HepG2 (cell line): ENCODE measurements at regions not wholly inside any gene's neighbourhood (a gene's known extent, or its start where the extent isn't known, plus 50 kb on each side); places are given as distances from the start of the nearest gene placed in this dataset.

Source experiments
- ATAC-seq: fragments of 200-7000 bp; cut with Tn5 transposase; 3 replicates; pipeline ENCODE4 v1.9.1; 2020; ENCODE audit warnings: mild to moderate bottlenecking, moderate library complexity
- BruUV-seq: library from RNA; stranded (reverse); fragments of 400-500 nt; replicated peaks from 2 replicates; lab custom pipeline; 2021; lab: Mats Ljungman, UMichigan
- CTCF ChIA-PET: fragments of 300-600 bp; formaldehyde crosslinking; extraction: SDS; loops from one replicate; lab custom pipeline; 2021; ENCODE audit warnings: low total read pairs, inconsistent platforms, low intra/inter-chr PET ratio; lab: Yijun Ruan, JAX
- POLR2A ChIA-PET: fragments of 350-600 bp; sonication (Branson Sonifier 250); formaldehyde crosslinking; loops from one replicate; lab custom pipeline; 2020; ENCODE audit warnings: antibody characterized with exemption, inconsistent platforms; lab: Yijun Ruan, JAX
- DNase-seq: peaks from one replicate; pipeline ENCODE4 v3.0.0-alpha.2; 2015; ENCODE audit warnings: low spot score
- FAIRE-seq: peaks from 3 replicates; lab custom pipeline; 2011; peaks lifted over from hg19 to GRCh38; lab: Jason Lieb, UNC
- H2AFZ ChIP-seq: one replicate; pipeline ENCODE4 v1.6.1; 2011; ENCODE audit warnings: low read length, inconsistent platforms
- H3K27ac ChIP-seq: fragments of 300-600 bp; 3 replicates; pipeline ENCODE4 v1.8.0; 2011; ENCODE audit warnings: mixed run types, mild to moderate bottlenecking, mixed read lengths, low read length, inconsistent platforms; ENCODE audit not compliant: insufficient read depth; ENCODE audit errors: extremely low read length
- H3K27me3 ChIP-seq, 2 experiments: fragments of 200-600 bp in 1 of 2; 2 replicates in 1 of 2; 3 replicates in 1 of 2; pipeline versions ENCODE4 v1.6.0 to v1.8.0; 2011; ENCODE audit warnings: low read length in 2 of 2, mild to moderate bottlenecking in 2 of 2, moderate library complexity in 2 of 2, inconsistent platforms in 1 of 2; ENCODE audit not compliant: insufficient read depth in 2 of 2, control insufficient read depth in 1 of 2
- H3K36me3 ChIP-seq, 2 experiments: fragments of 200-600 bp in 1 of 2; replicated peaks in 1 of 2; 2 replicates in 1 of 2; 3 replicates in 1 of 2; pipeline versions ENCODE4 v1.5.1 to v1.8.0; 2011; ENCODE audit warnings: low read length in 2 of 2, inconsistent platforms in 1 of 2; ENCODE audit not compliant: insufficient read depth in 2 of 2, control insufficient read depth in 1 of 2
- H3K4me1 ChIP-seq: 2 replicates; pipeline ENCODE4 v1.5.1; 2012; ENCODE audit warnings: low read length, inconsistent platforms; ENCODE audit not compliant: insufficient read depth
- H3K4me2 ChIP-seq: 2 replicates; pipeline ENCODE4 v1.6.0; 2011; ENCODE audit warnings: low read depth, low read length, inconsistent platforms
- H3K4me3 ChIP-seq, 3 experiments: fragments of 200-600 bp in 1 of 3; sonication (generic), shearing (Covaris generic) in 1 of 3; replicated peaks in 1 of 3; 2 replicates each; pipeline ENCODE4 v1.5.1; 2011 to 2016; ENCODE audit warnings: low read length in 3 of 3, inconsistent platforms in 2 of 3, low read depth in 2 of 3, mild to moderate bottlenecking in 2 of 3, control low read depth in 1 of 3, mixed read lengths in 1 of 3; ENCODE audit not compliant: insufficient read depth in 1 of 3
- H3K79me2 ChIP-seq: one replicate; pipeline ENCODE4 v1.6.1; 2011; ENCODE audit warnings: low read length, inconsistent platforms; ENCODE audit not compliant: insufficient read depth
- H3K9ac ChIP-seq: 2 replicates; pipeline ENCODE4 v1.6.0; 2011; ENCODE audit warnings: mild to moderate bottlenecking, low read depth, low read length, inconsistent platforms; ENCODE audit not compliant: insufficient read depth
- H3K9me3 ChIP-seq: 2 replicates; pipeline ENCODE4 v1.5.1; 2012; ENCODE audit warnings: mild to moderate bottlenecking, low read length
- H4K20me1 ChIP-seq: 2 replicates; pipeline ENCODE4 v1.6.0; 2011; ENCODE audit warnings: inconsistent platforms, mild to moderate bottlenecking, low read length, moderate library complexity; ENCODE audit not compliant: insufficient read depth
- CREM ChIP-seq, 2 experiments: sonication (generic) in 1 of 2; formaldehyde crosslinking in 1 of 2; IDR thresholded peaks; 2 replicates each; pipeline versions ENCODE4 v1.4.0 to v1.6.1; 2016 to 2020; ENCODE audit warnings: antibody characterized with exemption in 1 of 2, mild to moderate bottlenecking in 1 of 2, missing genetic modification reagents in 1 of 2
- GABPB1 ChIP-seq: IDR thresholded peaks from 2 replicates; pipeline ENCODE4 v1.6.1; 2016; ENCODE audit warnings: mild to moderate bottlenecking, missing genetic modification reagents, moderate library complexity, missing compliant biosample characterization
- GPBP1L1 ChIP-seq: sonication (generic); formaldehyde crosslinking; IDR thresholded peaks from 2 replicates; pipeline ENCODE4 v1.5.0; 2020; ENCODE audit warnings: mild to moderate bottlenecking, missing genetic modification reagents
- JUND ChIP-seq: sonication (generic); formaldehyde crosslinking; IDR thresholded peaks from 2 replicates; pipeline ENCODE4 v1.8.0; 2022; ENCODE audit warnings: mild to moderate bottlenecking, missing genetic modification reagents
- MXI1 ChIP-seq: IDR thresholded peaks from 3 replicates; pipeline ENCODE4 v1.6.1; 2012; ENCODE audit warnings: low read depth, low read length, inconsistent platforms, borderline replicate concordance
- PITX1 ChIP-seq: sonication (generic); formaldehyde crosslinking; IDR thresholded peaks from 2 replicates; pipeline ENCODE4 v1.5.1; 2020; ENCODE audit warnings: mild to moderate bottlenecking, missing genetic modification reagents
- PRPF4 ChIP-seq: fragments of 200-400 bp; formaldehyde crosslinking; IDR thresholded peaks from 2 replicates; pipeline ENCODE4 v1.6.1; 2016; ENCODE audit warnings: low read length, low read depth; ENCODE audit not compliant: poor library complexity, severe bottlenecking
- ZHX1 ChIP-seq: sonication (generic); formaldehyde crosslinking; IDR thresholded peaks from 2 replicates; pipeline ENCODE4 v1.8.1; 2022; ENCODE audit warnings: low read depth, mild to moderate bottlenecking, missing genetic modification reagents
- ZNF205 ChIP-seq: IDR thresholded peaks from 2 replicates; pipeline ENCODE4 v1.6.1; 2018; ENCODE audit warnings: missing biosample characterization, missing genetic modification reagents
- ZNF367 ChIP-seq: sonication (generic); formaldehyde crosslinking; IDR thresholded peaks from 2 replicates; pipeline ENCODE4 v1.4.0; 2020; ENCODE audit warnings: missing genetic modification reagents, borderline replicate concordance
- WGBS: methylation state at CpG from one replicate; pipeline ENCODE4 v1.1.6; 2017; ENCODE audit warnings: low lambda C conversion rate; 5-methylcytosine and 5-hydroxymethylcytosine counted together
- in situ Hi-C: cut with HindIII; loops from 2 replicates; pipeline ENCODE4 v1.10.0; 2017; ENCODE audit warnings: low pct_unique_long_range_greater_than_20kb; ENCODE audit not compliant: extremely low pct_ligation_motif_present
- intact Hi-C: fragments of 100-400 bp; cut with micrococcal nuclease; formaldehyde crosslinking; loops from one replicate; pipeline ENCODE4 v1.10.0; 2022; ENCODE audit not compliant: unreplicated experiment
- TF ChIP-seq, protein P1 (sequence below): sonication (generic); formaldehyde crosslinking; IDR thresholded peaks from 2 replicates; pipeline ENCODE4 v1.5.0; 2020; ENCODE audit warnings: mild to moderate bottlenecking, missing genetic modification reagents, borderline replicate concordance

DNA sequence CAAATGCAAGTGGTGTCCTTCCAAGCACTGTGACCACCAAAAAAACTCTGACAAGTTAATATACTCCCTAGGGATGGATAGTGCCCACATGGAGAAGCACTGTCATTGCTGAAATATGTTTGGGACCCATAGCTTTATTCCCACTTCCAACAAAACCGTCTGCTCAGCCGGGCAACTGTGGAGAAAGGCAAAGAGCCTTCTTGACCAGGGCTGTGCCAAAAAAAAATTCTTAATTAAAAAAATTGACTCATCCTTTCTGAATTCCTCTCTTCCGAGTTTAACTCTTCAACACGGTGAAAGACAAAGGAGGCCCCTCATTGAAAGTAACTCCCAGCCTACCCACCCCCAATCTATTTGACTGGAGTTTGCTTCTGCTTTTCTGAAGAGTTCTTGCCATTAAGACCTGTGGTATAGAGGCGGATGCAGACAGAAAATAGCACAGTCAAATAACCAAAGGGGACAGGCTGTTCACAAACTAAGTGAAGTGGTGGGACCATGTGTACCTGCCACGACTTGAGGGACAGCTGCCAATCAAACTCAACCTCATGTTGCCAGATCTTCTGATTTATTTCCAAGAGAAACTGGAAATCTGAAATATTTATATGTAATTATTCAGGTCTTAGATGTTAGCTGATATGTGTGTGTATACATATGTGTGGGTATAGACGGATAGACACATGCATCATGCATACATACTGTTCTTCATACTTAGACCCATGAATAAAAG, 135.4 kb upstream of the PFN2 start (continued):
- no peak for TF ChIP-seq PITX1

GRCh38 chr3:150105025-150105424, 134.3 kb upstream of the PFN2 start:
- intact Hi-C loops: no loop called here
- TF ChIP-seq GPBP1L1 (CRISPR knock-in tag) (no peak), CREM (IDR thresholded peaks at IDR 0.05) (no peak), CREM (CRISPR knock-in tag; IDR thresholded peaks at IDR 0.05) (no peak), GABPB1 (CRISPR knock-in tag) (no peak), MXI1 (no peak), JUND (CRISPR knock-in tag) (no peak), ZNF367 (CRISPR knock-in tag) (no peak), PRPF4 (no peak), ZNF205 (CRISPR knock-in tag) (no peak), ZHX1 (no peak)
- TF ChIP-seq, protein P1, sequence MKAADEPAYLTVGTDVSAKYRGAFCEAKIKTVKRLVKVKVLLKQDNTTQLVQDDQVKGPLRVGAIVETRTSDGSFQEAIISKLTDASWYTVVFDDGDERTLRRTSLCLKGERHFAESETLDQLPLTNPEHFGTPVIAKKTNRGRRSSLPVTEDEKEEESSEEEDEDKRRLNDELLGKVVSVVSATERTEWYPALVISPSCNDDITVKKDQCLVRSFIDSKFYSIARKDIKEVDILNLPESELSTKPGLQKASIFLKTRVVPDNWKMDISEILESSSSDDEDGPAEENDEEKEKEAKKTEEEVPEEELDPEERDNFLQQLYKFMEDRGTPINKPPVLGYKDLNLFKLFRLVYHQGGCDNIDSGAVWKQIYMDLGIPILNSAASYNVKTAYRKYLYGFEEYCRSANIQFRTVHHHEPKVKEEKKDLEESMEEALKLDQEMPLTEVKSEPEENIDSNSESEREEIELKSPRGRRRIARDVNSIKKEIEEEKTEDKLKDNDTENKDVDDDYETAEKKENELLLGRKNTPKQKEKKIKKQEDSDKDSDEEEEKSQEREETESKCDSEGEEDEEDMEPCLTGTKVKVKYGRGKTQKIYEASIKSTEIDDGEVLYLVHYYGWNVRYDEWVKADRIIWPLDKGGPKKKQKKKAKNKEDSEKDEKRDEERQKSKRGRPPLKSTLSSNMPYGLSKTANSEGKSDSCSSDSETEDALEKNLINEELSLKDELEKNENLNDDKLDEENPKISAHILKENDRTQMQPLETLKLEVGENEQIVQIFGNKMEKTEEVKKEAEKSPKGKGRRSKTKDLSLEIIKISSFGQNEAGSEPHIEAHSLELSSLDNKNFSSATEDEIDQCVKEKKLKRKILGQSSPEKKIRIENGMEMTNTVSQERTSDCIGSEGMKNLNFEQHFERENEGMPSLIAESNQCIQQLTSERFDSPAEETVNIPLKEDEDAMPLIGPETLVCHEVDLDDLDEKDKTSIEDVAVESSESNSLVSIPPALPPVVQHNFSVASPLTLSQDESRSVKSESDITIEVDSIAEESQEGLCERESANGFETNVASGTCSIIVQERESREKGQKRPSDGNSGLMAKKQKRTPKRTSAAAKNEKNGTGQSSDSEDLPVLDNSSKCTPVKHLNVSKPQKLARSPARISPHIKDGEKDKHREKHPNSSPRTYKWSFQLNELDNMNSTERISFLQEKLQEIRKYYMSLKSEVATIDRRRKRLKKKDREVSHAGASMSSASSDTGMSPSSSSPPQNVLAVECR (CRISPR knock-in tag): no peak

More at GRCh38 chr3:150105025-150105424, 134.3 kb upstream of the PFN2 start:
- Histone ChIP-seq H3K27ac (no peak overlapping the region), H3K9ac (no peak overlapping the region), H3K79me2 (no peaks in the 10 kb centered on the region), H2AFZ (no peak overlapping the region), H3K4me3 (no peak overlapping the region), H3K4me1 (no peaks in the 10 kb centered on the region), H3K9me3 (peaks cover 11% of the 10 kb centered on the region), H4K20me1 (no peaks in the 10 kb centered on the region), H3K36me3 (no peaks in the 10 kb centered on the region), H3K27me3 (no peaks in the 10 kb centered on the region; a peak in 1 of 5 replicates), H3K4me2 (no peak overlapping the region)
- in situ Hi-C loops: no loop called here
- ATAC-seq: no peak
- no peak for FAIRE-seq
- no peak for DNase-seq
- CTCF ChIA-PET: no interaction called here
- 2% methylated on average over 1 of the region's 1 CpG for WGBS
- POLR2A ChIA-PET: no interaction called here
- BruUV-seq: no TSS peak
